ENCODE measurements at regions not wholly inside any gene's neighbourhood (a gene's known extent, or its start where the extent isn't known, plus 50 kb on each side); places are given as distances from the start of the nearest gene placed in this dataset.

DNA sequence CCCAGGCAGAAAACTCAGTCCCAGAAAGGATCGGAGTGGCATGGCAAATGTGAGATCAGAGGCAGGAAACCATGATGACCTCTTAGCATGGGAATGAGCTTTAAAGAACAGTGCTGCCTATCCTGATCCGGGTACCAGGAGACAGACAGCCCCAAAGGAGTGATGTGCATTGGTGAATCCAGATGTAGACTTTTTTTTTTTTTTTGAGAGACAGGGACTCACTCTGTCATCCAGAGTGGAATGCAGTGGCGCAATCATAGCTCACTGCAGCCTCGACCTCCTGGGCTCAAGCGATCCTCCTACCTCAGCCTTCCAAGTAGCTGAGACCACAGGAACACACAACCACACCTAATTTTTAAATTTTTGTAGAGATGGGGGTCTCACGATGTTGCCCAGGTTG lies 122.7 kb downstream of the VAPA start:
- no peak for TF ChIP-seq POLR2A (IDR thresholded peaks at IDR 0.05; ENCODE audit: low read length)
- TF ChIP-seq GATA1 (IDR thresholded peaks at IDR 0.05; ENCODE audit: low read depth, low read length): no peak

All from erythroblast (primary cell).